ENCODE measurements at regions not wholly inside any gene's neighbourhood (a gene's known extent, or its start where the extent isn't known, plus 50 kb on each side); places are given as distances from the start of the nearest gene placed in this dataset.

DNA sequence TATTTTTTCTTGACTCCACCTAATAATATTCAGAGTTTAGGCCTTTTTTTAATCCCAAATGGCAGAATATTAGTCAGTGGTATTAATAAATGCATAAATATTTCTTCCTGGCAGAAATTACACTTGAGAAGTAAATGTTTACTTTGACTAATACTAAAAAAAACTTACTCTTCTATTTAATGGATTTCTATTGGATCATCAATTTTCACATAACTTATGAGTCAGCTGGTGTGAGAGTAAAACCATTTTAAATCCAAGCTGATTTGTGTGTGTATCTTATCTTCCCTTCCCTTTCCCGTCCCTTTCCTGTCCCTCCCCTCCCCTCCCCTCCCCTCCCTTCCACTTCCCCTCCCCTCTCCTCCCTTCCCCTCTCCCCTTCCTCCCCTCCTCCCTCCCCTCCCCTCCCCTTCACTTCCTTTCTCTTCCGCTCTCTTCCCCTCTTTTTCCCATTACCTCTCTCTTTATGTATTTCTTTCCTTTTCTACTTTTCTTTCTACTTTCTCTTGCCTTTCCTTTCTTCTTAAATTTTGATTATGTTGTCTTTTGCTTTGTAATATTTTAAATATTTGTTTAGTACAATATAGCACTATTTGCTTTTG, 630.1 kb upstream of the EPHA5 start:
- no peaks in the 10 kb centered on the region for H3K36me3 ChIP-seq (ENCODE audit: insufficient read depth, low read length)
- H3K9me3 ChIP-seq (ENCODE audit: insufficient read depth, low read depth, low read length), result no peaks in the 10 kb centered on the region
- H3K9me2 ChIP-seq (replicated peaks; ENCODE audit: low read depth, low read length), result no peaks in the 10 kb centered on the region
- no peak overlapping the region for H3K9ac ChIP-seq (ENCODE audit: low read depth, low read length, poor library complexity, severe bottlenecking)
- H2AFZ ChIP-seq (ENCODE audit: low read length), result no peak overlapping the region
- no peaks in the 10 kb centered on the region for H3K4me1 ChIP-seq (ENCODE audit: insufficient read depth, low read length, poor library complexity, severe bottlenecking)
- H3F3A ChIP-seq (ENCODE audit: low read depth), result no peaks in the 10 kb centered on the region
- H3K4me3 ChIP-seq (ENCODE audit: low read length, poor library complexity, severe bottlenecking), result no peak overlapping the region
- H3K27me3 ChIP-seq (ENCODE audit: insufficient read depth, low read length, poor library complexity, severe bottlenecking), result no peaks in the 10 kb centered on the region
- TF ChIP-seq EZH2phosphoT487 (IDR thresholded peaks at IDR 0.05; ENCODE audit: borderline replicate concordance) (no peak), CTCF (conservative IDR thresholded peaks at IDR 0.05; ENCODE audit: low read length) (no peak)
- no peaks in the 10 kb centered on the region for H3K79me2 ChIP-seq (ENCODE audit: insufficient read depth, low read length)
- H4K20me1 ChIP-seq (ENCODE audit: insufficient read depth, low read length, poor library complexity, severe bottlenecking), result no peaks in the 10 kb centered on the region
- H3K4me2 ChIP-seq (ENCODE audit: low read depth, low read length, poor library complexity, severe bottlenecking), result no peak overlapping the region

DNA sequence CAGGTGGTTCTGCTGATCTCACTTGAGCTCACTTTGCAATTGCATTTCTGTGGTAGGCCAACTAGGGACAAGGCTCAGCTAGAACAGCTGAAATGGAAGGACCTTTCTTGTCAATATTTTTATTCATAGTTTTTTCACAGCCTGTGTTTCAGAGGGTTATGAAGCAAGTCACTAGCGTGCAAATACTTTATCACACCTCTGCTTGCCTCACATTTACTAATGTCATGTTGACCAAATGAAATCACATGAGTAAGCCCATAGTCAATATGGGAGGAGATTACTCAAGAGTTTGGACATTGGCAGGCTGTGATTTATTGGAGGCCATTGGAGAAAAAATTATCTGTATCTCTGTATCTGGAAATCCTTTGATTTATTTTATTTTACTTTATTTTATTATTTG, 628.3 kb upstream of the EPHA5 start:
- Histone ChIP-seq H4K20me1 (ENCODE audit: insufficient read depth, low read length, poor library complexity, severe bottlenecking) (no peaks in the 10 kb centered on the region), H3K9ac (ENCODE audit: low read depth, low read length, poor library complexity, severe bottlenecking) (no peak overlapping the region), H3K9me3 (ENCODE audit: insufficient read depth, low read depth, low read length) (no peaks in the 10 kb centered on the region), H3K4me2 (ENCODE audit: low read depth, low read length, poor library complexity, severe bottlenecking) (no peak overlapping the region), H3K79me2 (ENCODE audit: insufficient read depth, low read length) (no peaks in the 10 kb centered on the region), H3K36me3 (ENCODE audit: insufficient read depth, low read length) (no peaks in the 10 kb centered on the region), H3K4me3 (ENCODE audit: low read length, poor library complexity, severe bottlenecking) (no peak overlapping the region), H3K4me1 (ENCODE audit: insufficient read depth, low read length, poor library complexity, severe bottlenecking) (no peaks in the 10 kb centered on the region), H3K9me2 (replicated peaks; ENCODE audit: low read depth, low read length) (no peaks in the 10 kb centered on the region), H3F3A (ENCODE audit: low read depth) (no peaks in the 10 kb centered on the region), H3K27me3 (ENCODE audit: insufficient read depth, low read length, poor library complexity, severe bottlenecking) (no peaks in the 10 kb centered on the region), H2AFZ (ENCODE audit: low read length) (no peak overlapping the region)
- TF ChIP-seq EZH2phosphoT487 (IDR thresholded peaks at IDR 0.05; ENCODE audit: borderline replicate concordance), result no peak
- TF ChIP-seq CTCF (conservative IDR thresholded peaks at IDR 0.05; ENCODE audit: low read length), result no peak

- Histone ChIP-seq H3K4me1 (ENCODE audit: insufficient read depth, low read length, poor library complexity, severe bottlenecking) (no peaks in the 10 kb centered on the region), H3K9me3 (ENCODE audit: insufficient read depth, low read depth, low read length) (no peaks in the 10 kb centered on the region), H3K4me3 (ENCODE audit: low read length, poor library complexity, severe bottlenecking) (no peak overlapping the region), H3K27me3 (ENCODE audit: insufficient read depth, low read length, poor library complexity, severe bottlenecking) (no peaks in the 10 kb centered on the region), H3F3A (ENCODE audit: low read depth) (no peaks in the 10 kb centered on the region), H3K79me2 (ENCODE audit: insufficient read depth, low read length) (no peaks in the 10 kb centered on the region), H4K20me1 (ENCODE audit: insufficient read depth, low read length, poor library complexity, severe bottlenecking) (no peaks in the 10 kb centered on the region), H3K9ac (ENCODE audit: low read depth, low read length, poor library complexity, severe bottlenecking) (no peak overlapping the region), H3K9me2 (replicated peaks; ENCODE audit: low read depth, low read length) (no peaks in the 10 kb centered on the region), H3K36me3 (ENCODE audit: insufficient read depth, low read length) (no peaks in the 10 kb centered on the region), H2AFZ (ENCODE audit: low read length) (no peak overlapping the region), H3K4me2 (ENCODE audit: low read depth, low read length, poor library complexity, severe bottlenecking) (no peak overlapping the region)
- TF ChIP-seq CTCF (conservative IDR thresholded peaks at IDR 0.05; ENCODE audit: low read length) (no peak), EZH2phosphoT487 (IDR thresholded peaks at IDR 0.05; ENCODE audit: borderline replicate concordance) (no peak)
Observed at GRCh38 chr4:66297703-66298102, 627.4 kb upstream of the EPHA5 start.
